ENCODE measurements at regions not wholly inside any gene's neighbourhood (a gene's known extent, or its start where the extent isn't known, plus 50 kb on each side); places are given as distances from the start of the nearest gene placed in this dataset.

GRCh38 chr5:17094830-17095229 lies 122.6 kb upstream of the BASP1 start (continued):
- TF ChIP-seq EP300 (IDR thresholded peaks at IDR 0.05; ENCODE audit: borderline replicate concordance in 1 of 2, low read depth in 1 of 2, low read length in 1 of 2) = no peak
- no peak for TF ChIP-seq MAX (IDR thresholded peaks at IDR 0.05; ENCODE audit: low read depth)

GRCh38 chr5:17096952-17097695 lies 120.3 kb upstream of the BASP1 start:
- Histone ChIP-seq H3K9me2 (no peaks in the 10 kb centered on the region), H3K79me2 (ENCODE audit: insufficient read depth) (no peaks in the 10 kb centered on the region), H3K27ac (ENCODE audit: low read depth in 2 of 2, low read length in 1 of 2) (no peak overlapping the region), H3K36me3 (replicated peaks in 1 of 2; ENCODE audit: control insufficient read depth in 1 of 2, insufficient read depth in 2 of 2, low read length in 1 of 2) (no peaks in the 10 kb centered on the region), H2AFZ (ENCODE audit: low read depth) (no peak overlapping the region), H3K4me2 (no peak overlapping the region), H3K4me1 (ENCODE audit: control insufficient read depth in 1 of 2, insufficient read depth in 2 of 2, low read depth in 1 of 2, low read length in 1 of 2) (no peaks in the 10 kb centered on the region), H3K9me3 (no peaks in the 10 kb centered on the region), H3K27me3 (ENCODE audit: insufficient read depth) (no peaks in the 10 kb centered on the region), H3F3A (replicated peaks; ENCODE audit: insufficient read depth) (no peaks in the 10 kb centered on the region), H3K9ac (no peak overlapping the region), H3K4me3 (ENCODE audit: low read depth in 2 of 2, low read length in 1 of 2) (no peak overlapping the region), H4K20me1 (ENCODE audit: insufficient read depth) (no peaks in the 10 kb centered on the region)
- ChIA-PET CTCF (no interaction called here), POLR2A (no interaction called here)
- DNase-seq = no peak
- WGBS (ENCODE audit: low lambda C conversion rate) = 93% methylated on average over 15 of the region's 15 CpGs
- TF ChIP-seq RXRA (IDR thresholded peaks at IDR 0.05; ENCODE audit: borderline replicate concordance, low read depth) (no peak), POLR2AphosphoS5 (IDR thresholded peaks at IDR 0.05; ENCODE audit: low read depth, low read length) (no peak), EZH2phosphoT487 (IDR thresholded peaks at IDR 0.05; ENCODE audit: borderline replicate concordance, low read depth) (no peak), RAD21 (IDR thresholded peaks at IDR 0.05; ENCODE audit: low read length) (no peak), FOSL2 (IDR thresholded peaks at IDR 0.05; ENCODE audit: borderline replicate concordance, low read depth) (no peak), ELF1 (IDR thresholded peaks at IDR 0.05) (no peak), CHD2 (IDR thresholded peaks at IDR 0.05; ENCODE audit: low read length, partially characterized antibody) (no peak), MAX (IDR thresholded peaks at IDR 0.05; ENCODE audit: low read depth) (no peak), NFIC (IDR thresholded peaks at IDR 0.05; ENCODE audit: borderline replicate concordance) (no peak), IRF3 (IDR thresholded peaks at IDR 0.05; ENCODE audit: low read depth, low read length) (no peak), GATA2 (CRISPR knock-in tag; IDR thresholded peaks at IDR 0.05) (no peak), YY1 (IDR thresholded peaks at IDR 0.05; ENCODE audit: low read depth) (no peak), NRF1 (IDR thresholded peaks at IDR 0.05; ENCODE audit: low read depth, low read length) (no peak), RFX5 (IDR thresholded peaks at IDR 0.05; ENCODE audit: low read length) (no peak), SMC3 (IDR thresholded peaks at IDR 0.05; ENCODE audit: low read depth, low read length) (no peak), REST (IDR thresholded peaks at IDR 0.05; ENCODE audit: low read depth, low read length) (no peak), RCOR1 (IDR thresholded peaks at IDR 0.05; ENCODE audit: low read length) (no peak)

All from SK-N-SH (cell line).